ENCODE measurements at regions not wholly inside any gene's neighbourhood (a gene's known extent, or its start where the extent isn't known, plus 50 kb on each side); places are given as distances from the start of the nearest gene placed in this dataset.

DNA sequence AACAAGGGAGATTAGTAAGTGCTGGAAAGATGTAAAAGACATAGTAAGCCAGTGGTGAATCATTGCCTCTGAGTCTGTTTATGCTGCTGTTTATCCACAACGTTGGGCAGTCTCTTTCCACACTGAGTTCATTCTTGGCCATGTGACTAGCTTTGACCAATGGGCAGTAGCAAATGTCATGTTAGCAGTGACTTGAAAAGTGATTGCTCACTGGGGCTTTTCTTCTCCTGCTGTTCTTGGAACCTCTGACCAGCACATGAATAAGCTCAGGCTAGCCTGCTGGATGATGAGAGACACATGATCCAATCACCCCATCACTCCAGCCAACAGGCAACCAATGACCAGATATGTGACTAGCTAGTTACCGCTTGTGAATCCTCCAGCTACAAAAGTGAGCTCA lies 360.4 kb downstream of the SLC4A3 start:
- TF ChIP-seq, protein P1, sequence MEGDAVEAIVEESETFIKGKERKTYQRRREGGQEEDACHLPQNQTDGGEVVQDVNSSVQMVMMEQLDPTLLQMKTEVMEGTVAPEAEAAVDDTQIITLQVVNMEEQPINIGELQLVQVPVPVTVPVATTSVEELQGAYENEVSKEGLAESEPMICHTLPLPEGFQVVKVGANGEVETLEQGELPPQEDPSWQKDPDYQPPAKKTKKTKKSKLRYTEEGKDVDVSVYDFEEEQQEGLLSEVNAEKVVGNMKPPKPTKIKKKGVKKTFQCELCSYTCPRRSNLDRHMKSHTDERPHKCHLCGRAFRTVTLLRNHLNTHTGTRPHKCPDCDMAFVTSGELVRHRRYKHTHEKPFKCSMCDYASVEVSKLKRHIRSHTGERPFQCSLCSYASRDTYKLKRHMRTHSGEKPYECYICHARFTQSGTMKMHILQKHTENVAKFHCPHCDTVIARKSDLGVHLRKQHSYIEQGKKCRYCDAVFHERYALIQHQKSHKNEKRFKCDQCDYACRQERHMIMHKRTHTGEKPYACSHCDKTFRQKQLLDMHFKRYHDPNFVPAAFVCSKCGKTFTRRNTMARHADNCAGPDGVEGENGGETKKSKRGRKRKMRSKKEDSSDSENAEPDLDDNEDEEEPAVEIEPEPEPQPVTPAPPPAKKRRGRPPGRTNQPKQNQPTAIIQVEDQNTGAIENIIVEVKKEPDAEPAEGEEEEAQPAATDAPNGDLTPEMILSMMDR (IDR thresholded peaks at IDR 0.05) = no peak
- TF ChIP-seq POLR2A (IDR thresholded peaks at IDR 0.05) = no peak
